ENCODE measurements at regions not wholly inside any gene's neighbourhood (a gene's known extent, or its start where the extent isn't known, plus 50 kb on each side); places are given as distances from the start of the nearest gene placed in this dataset.

DNA sequence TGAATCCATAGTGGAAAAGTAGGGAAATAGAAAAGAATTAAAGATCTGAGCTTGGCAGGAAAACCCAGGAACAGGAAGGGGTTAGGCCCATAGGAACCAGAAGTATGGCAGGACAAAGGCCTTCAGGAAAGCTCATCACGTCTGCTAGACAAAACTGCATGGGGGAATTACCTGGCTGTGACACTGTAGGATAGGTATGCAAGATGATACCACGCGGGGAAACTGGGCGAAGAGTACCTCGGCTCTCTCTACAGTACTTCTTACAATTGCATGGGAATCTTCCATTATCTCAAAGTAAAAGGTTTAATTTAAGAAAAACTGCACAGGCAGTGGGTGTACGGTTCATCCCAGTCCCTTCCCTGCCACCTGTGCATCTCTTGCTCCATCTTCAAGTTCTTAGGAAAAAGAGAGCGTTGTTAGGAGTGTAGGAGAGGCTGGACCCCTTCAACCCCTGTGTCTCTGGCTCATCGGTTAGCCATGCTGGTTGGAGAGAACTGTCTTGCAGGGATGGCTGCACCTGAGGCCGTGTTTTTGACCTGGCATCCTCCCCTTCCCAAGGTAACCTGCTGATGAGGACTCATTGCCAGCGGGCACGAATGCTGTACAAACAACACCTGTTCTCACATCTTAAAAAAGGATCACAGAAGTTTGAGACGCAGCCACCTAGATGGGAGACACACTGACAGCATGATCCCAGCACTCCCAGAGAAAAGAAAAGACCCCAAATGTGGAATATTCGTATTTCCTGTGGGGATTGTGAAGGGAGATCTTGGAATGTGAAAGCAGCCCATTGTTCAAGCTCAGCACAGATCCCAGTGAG lies 120.5 kb upstream of the COPS8 start:
- DNase-seq, result no peak

- no peak for DNase-seq
These were observed 119.9 kb upstream of the COPS8 start for GRCh38 chr2:236965841-236966096.

DNA sequence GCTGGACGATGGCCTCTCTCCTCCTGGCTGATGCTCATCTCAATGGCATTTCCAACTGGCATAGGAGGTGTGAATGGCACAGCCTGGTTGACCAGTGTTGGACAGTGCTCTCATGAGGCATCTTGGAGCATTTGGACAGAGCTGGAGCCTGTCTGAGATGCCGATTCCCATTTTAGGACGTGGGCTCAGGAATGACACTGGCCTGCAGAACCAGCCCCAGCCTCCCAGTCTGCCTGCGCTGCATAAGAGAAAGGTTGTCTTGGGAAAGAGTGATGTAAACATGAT lies 118.2 kb upstream of the COPS8 start:
- no peak for DNase-seq

- DNase-seq, result no peak
These were observed 117.4 kb upstream of the COPS8 start for GRCh38 chr2:236968101-236968879.

DNA sequence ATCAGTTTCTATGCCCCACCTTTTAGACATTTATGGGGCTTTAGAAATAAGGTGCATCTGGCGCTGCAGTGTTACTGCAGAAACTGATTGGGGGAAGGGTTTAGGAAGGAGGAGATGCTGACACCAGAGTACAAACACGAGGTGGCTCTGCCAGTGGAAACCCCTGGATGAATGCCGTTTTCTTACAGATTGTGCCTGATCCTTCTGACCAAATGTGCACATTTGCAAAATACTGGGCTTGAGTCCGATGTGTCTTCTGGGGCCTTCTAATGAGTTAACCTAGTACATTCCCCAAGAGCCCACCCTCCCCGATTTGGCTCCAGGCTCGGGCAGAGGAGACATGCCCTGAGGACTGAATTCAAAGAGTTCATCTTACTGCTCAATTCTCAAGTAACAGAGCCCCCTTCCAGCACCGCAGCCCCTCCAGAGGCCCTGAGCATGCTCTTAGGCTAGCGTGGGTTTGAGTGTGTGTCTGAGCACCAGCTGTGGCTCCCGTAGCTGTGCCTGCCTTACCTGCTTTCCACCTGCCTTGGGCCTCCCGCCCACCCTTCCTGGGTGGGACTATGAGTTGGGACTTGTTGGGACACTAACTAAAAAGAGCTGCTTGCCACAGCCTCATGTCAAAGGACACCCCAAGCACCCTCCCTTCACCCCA lies 116.7 kb upstream of the COPS8 start:
- DNase-seq, result no peak

DNA sequence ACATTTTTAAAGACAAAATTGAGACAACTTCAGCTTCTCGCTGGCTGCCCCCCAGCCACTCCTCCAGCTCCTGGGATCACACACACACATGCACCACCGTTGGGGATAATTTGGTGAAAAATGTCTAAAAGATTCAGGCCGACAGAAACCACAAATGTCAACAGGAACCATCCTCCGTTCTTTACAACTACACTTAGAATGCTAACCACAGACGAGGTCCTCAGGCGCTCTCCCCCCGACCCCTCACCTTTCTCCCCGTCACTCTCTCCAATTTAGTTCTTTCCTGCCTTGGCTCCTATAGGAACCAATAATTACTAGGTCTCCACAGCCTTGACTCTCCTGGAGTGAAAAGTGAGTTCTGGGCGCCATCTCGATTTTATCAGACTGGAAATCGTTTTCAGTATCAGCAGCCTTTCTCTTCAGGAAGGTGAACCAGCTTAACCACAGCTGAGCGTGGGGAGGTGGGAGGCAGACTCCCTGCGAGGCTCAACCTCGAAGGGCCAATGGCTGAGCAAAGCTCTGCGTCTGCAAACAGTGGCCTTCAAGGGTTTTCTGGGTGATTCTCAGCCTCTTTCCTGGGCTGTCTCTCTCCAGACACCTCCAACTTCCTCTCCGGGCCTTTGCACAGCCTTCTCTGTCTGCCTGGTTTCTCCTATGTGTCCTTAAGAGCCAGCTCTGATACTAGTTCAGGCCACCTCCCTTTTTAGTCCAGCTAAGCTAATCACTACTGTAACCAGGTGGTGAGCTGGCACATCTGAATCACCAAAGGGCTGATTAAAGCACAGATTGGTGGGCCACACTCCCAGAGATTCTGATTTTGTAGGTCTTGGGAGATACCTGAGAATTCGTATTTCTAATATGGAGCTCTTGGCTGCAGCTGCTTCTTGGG lies 115.7 kb upstream of the COPS8 start:
- no peak for DNase-seq

- DNase-seq, result no peak
These were observed 115.1 kb upstream of the COPS8 start for GRCh38 chr2:236970656-236971010.

- DNase-seq, result no peak
These were observed 114.4 kb upstream of the COPS8 start for GRCh38 chr2:236971131-236971821.

- no peak for DNase-seq
These were observed 113.7 kb upstream of the COPS8 start for GRCh38 chr2:236971919-236972381.

DNA sequence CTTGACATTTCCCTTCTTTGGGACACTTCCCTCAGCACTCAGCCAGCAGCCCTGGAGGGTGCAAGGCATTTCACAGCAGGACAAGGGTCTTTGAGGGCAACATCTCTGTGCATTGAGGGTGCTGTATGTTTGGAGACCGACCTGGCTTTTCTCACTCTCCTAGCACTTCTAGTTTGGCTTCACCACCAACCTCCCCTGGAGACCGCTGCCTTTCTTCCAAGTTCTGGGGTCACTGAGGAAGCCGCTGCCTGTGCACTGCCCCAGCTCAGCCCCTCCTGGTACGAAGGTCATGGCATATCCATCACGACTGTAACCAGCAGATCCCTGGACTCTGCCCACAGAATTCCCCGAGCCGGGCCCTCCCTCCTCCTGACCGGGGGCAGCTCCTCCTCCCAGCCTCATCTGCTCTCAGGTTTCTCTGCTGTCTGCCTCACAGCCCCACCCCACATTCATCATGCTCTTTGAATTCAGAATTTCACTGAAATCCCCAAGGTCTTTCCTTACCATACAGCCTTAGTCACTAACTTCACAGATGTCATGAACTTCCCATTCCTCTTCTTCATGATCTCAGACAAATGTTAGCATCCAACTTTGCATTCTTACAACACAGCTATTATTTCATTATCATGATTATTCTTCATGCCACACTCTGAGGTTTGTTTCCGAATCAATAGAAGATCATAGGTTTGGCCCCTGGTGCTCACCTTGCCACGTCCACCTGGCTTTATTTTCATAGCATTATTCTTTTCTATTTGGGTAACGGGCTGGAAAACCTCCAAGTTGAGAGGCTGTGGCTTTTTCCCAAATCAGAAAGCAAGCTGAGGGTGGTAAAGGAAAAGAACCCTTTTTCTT lies 113.0 kb upstream of the COPS8 start:
- DNase-seq, result no peak

GRCh38 chr2:236973343-236973980 lies 112.2 kb upstream of the COPS8 start:
- DNase-seq, result no peak

DNA sequence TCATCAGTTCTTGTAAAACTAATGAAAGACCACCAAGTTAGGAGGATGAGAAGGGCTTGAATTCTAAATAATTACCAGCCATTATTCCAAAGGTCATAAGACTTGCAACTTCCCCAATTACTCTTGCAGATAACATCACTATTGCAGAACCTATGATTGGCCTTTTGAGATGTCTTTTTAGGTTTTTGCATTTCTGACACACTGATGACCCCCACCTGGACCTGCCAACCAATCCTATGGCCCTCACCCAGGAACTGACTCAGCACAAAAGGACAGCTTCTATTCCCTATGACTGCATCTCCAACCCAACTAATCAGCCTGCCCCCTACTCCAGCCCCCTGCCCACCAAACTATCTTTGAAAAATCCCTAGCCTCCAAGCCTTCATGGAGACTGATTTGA lies 111.5 kb upstream of the COPS8 start:
- DNase-seq, result no peak

- no peak for DNase-seq
These were observed 110.9 kb upstream of the COPS8 start for GRCh38 chr2:236974752-236975151.

- DNase-seq, result no peak
These were observed 109.9 kb upstream of the COPS8 start for GRCh38 chr2:236975766-236976165.

DNA sequence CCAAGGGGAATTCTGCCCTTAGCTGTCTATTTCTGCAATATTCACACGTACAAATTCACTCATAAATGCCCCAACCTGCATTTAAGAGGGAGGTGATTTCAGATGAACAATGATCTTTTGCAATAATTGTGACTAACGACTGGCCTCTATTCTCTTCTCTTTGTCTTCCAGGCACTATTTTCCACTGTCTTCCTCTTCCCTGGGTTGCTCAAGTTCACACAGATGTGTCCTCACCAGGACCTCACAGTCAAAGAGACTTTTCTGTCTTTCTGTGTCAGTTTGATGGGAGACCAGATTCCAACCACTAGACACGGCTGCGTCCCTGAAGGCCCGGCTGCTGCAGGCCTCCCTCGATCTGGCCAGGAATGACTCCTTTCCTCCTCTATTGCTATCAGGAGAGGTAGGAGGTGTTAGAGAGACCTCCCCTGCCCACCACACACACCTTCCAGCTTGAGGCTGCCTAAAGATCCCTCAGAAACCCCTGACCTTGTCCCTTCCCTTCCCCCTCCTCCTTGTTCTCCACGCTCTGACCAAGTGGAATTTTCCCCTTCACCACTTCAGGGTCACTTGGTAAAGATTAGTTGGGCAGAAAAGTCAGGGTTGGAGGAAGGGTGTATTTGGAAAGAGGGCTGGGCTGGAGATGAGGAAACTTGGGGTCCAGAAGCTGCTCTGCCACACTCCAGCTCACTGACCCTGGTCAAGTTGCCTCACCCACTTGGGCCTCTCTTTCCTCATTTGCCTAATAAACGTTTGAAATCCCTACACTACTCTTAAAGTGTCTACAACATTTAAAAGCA lies 109.2 kb upstream of the COPS8 start:
- no peak for DNase-seq

- no peak for DNase-seq
These were observed 108.4 kb upstream of the COPS8 start for GRCh38 chr2:236977063-236977851.

DNA sequence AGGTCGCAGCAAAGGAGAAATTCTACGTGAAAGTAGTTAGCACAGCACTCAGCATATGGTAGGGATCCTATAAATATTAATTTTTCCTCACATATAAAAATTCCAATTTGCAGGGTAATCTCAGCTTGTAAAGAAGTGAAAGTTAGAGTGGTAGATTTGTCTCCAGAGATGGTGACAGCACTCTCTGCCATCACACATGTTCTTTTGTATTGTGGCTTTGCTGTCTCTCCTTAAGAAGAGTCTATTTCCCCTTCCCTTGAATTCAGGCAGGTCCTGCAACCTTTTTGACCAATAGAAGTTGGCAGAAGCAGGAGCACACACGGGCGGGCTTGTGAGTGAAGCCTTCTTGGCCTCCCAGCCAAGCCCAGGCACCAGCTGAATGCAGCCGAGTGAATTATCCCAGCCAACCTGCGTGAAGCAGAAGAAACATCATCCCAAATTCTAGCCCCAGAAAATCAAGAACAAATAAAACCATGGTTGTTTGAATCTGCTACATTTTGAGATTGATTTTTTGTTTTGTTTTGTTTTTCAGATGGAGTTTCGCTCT lies 107.8 kb upstream of the COPS8 start:
- DNase-seq, result no peak

DNA sequence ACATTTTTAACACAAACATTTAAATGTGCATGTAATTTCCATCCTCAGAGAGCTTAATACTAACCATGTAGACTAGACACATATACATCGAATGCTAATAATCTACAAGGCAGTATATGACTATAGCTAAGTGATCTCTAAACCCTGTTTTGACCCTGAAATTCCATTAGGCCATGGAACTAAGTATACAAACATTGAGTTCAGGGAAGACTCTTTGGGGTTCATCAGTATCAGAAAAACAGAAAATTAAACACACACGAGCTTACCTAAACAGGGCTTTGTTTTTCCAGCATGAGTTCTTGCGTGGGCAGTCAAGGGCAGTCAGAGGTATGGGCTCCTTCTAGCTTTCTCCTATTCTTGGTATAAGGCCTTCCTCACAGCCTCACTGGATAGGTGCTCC lies 106.0 kb upstream of the COPS8 start:
- no peak for DNase-seq

DNA sequence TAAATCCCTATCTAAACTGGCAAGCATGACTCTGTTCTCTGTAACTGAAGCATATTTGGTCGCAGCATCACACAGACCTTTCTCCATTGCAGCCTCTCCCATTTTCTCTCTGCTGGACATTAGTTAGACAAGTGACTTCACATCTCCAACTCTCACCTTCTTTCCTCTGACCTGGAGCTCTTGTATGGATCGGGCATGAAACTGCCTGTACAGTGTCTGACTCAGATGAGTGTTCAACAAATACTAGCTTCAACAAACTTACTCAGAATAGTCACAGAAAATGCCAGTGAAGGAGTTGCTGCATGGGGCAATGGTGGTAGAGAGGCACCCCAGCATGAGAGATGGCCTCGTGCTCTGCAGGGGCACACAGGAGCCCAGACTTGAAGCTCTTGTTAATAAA lies 104.7 kb upstream of the COPS8 start:
- no peak for DNase-seq
